GM18502 (cell line): ENCODE measurements at regions not wholly inside any gene's neighbourhood (a gene's known extent, or its start where the extent isn't known, plus 50 kb on each side); places are given as distances from the start of the nearest gene placed in this dataset.

Experiments used
- ATAC-seq: cut with Tn5 transposase; IDR thresholded peaks from one replicate; pipeline ENCODE4 v1.9.1; 2021; ENCODE audit warnings: mild to moderate bottlenecking; ENCODE audit not compliant: unreplicated experiment, poor library complexity

- no peak for ATAC-seq
Measured at GRCh38 chr3:81439108-81439507, 322.3 kb downstream of the GBE1 start.

GRCh38 chr3:81437683-81438082 is 323.8 kb downstream of the GBE1 start:
- ATAC-seq, result no peak

- no peak for ATAC-seq
Measured at GRCh38 chr3:81436182-81436581, 325.3 kb downstream of the GBE1 start.

GRCh38 chr3:81435050-81435449 is 326.4 kb downstream of the GBE1 start:
- ATAC-seq, result no peak

- ATAC-seq, result no peak
Measured at GRCh38 chr3:81434161-81434560, 327.3 kb downstream of the GBE1 start.

GRCh38 chr3:81433675-81434074 is 327.8 kb downstream of the GBE1 start:
- ATAC-seq, result no peak

GRCh38 chr3:81432456-81432855 is 329.0 kb downstream of the GBE1 start:
- ATAC-seq, result no peak

GRCh38 chr3:81426826-81427577 is 334.4 kb downstream of the GBE1 start:
- ATAC-seq, result no peak

GRCh38 chr3:81425198-81425868 is 336.1 kb downstream of the GBE1 start:
- no peak for ATAC-seq

- ATAC-seq, result peak; percentile 69
Measured at GRCh38 chr3:81419228-81419627, 342.2 kb downstream of the GBE1 start.

GRCh38 chr3:81416812-81417211 is 344.6 kb downstream of the GBE1 start:
- ATAC-seq, result no peak

GRCh38 chr3:81406318-81406717 is 355.1 kb downstream of the GBE1 start:
- no peak for ATAC-seq

- no peak for ATAC-seq
Measured at GRCh38 chr3:81395739-81396513, 365.5 kb downstream of the GBE1 start.

- no peak for ATAC-seq
Measured at GRCh38 chr3:81394651-81395524, 366.6 kb downstream of the GBE1 start.

GRCh38 chr3:81393251-81393650 is 368.2 kb downstream of the GBE1 start:
- no peak for ATAC-seq

GRCh38 chr3:81390796-81391195 is 370.6 kb downstream of the GBE1 start:
- ATAC-seq, result no peak

- ATAC-seq, result no peak
Measured at GRCh38 chr3:81388191-81388590, 373.3 kb downstream of the GBE1 start.

- no peak for ATAC-seq
Measured at GRCh38 chr3:81382470-81382869, 379.0 kb downstream of the GBE1 start.

GRCh38 chr3:81380234-81380633 is 381.2 kb downstream of the GBE1 start:
- ATAC-seq, result no peak

- ATAC-seq, result no peak
Measured at GRCh38 chr3:81378552-81379293, 382.7 kb downstream of the GBE1 start.
